ENCODE measurements at regions not wholly inside any gene's neighbourhood (a gene's known extent, or its start where the extent isn't known, plus 50 kb on each side); places are given as distances from the start of the nearest gene placed in this dataset.

DNA sequence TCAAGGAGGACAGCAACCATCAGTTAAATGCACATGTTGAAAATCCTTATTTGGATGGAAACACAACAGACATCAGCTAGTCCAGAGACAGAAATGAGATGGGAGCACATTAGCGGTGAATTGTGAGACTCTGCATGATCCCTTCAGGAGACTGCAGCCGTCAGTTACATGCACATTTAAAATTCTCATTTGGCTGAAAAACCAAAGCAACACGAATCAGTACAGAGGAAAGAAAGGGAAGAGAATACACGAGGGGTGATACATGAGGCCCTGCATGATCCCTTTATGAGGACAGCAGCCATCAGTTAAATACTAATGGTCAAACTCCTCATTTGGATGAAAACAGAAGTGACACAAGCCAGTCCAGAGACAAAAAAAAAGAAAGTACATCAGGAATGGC, 123.4 kb downstream of the PTPRS start:
- TF ChIP-seq POLR2AphosphoS5 (IDR thresholded peaks at IDR 0.05; ENCODE audit: low read depth) (no peak), SPI1 (IDR thresholded peaks at IDR 0.05; ENCODE audit: borderline replicate concordance, low read depth) (no peak), GABPA (IDR thresholded peaks at IDR 0.05; ENCODE audit: low read depth) (no peak)
- TF ChIP-seq, protein P1, sequence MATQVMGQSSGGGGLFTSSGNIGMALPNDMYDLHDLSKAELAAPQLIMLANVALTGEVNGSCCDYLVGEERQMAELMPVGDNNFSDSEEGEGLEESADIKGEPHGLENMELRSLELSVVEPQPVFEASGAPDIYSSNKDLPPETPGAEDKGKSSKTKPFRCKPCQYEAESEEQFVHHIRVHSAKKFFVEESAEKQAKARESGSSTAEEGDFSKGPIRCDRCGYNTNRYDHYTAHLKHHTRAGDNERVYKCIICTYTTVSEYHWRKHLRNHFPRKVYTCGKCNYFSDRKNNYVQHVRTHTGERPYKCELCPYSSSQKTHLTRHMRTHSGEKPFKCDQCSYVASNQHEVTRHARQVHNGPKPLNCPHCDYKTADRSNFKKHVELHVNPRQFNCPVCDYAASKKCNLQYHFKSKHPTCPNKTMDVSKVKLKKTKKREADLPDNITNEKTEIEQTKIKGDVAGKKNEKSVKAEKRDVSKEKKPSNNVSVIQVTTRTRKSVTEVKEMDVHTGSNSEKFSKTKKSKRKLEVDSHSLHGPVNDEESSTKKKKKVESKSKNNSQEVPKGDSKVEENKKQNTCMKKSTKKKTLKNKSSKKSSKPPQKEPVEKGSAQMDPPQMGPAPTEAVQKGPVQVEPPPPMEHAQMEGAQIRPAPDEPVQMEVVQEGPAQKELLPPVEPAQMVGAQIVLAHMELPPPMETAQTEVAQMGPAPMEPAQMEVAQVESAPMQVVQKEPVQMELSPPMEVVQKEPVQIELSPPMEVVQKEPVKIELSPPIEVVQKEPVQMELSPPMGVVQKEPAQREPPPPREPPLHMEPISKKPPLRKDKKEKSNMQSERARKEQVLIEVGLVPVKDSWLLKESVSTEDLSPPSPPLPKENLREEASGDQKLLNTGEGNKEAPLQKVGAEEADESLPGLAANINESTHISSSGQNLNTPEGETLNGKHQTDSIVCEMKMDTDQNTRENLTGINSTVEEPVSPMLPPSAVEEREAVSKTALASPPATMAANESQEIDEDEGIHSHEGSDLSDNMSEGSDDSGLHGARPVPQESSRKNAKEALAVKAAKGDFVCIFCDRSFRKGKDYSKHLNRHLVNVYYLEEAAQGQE (IDR thresholded peaks at IDR 0.05; ENCODE audit: insufficient replicate concordance, low read depth) = no peak
- TF ChIP-seq, protein P2, sequence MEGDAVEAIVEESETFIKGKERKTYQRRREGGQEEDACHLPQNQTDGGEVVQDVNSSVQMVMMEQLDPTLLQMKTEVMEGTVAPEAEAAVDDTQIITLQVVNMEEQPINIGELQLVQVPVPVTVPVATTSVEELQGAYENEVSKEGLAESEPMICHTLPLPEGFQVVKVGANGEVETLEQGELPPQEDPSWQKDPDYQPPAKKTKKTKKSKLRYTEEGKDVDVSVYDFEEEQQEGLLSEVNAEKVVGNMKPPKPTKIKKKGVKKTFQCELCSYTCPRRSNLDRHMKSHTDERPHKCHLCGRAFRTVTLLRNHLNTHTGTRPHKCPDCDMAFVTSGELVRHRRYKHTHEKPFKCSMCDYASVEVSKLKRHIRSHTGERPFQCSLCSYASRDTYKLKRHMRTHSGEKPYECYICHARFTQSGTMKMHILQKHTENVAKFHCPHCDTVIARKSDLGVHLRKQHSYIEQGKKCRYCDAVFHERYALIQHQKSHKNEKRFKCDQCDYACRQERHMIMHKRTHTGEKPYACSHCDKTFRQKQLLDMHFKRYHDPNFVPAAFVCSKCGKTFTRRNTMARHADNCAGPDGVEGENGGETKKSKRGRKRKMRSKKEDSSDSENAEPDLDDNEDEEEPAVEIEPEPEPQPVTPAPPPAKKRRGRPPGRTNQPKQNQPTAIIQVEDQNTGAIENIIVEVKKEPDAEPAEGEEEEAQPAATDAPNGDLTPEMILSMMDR (IDR thresholded peaks at IDR 0.05; ENCODE audit: insufficient read depth, low read length) = no peak
- H3K27ac ChIP-seq (replicated peaks) = no peak overlapping the region
- H3K27me3 ChIP-seq (ENCODE audit: insufficient read depth, poor library complexity, severe bottlenecking) = no peaks in the 10 kb centered on the region
- DNase-seq (ENCODE audit: low read depth in 1 of 2, low spot score in 1 of 2) = no peak
- H3K4me3 ChIP-seq (replicated peaks; ENCODE audit: insufficient read depth, low read length) = no peak overlapping the region

DNA sequence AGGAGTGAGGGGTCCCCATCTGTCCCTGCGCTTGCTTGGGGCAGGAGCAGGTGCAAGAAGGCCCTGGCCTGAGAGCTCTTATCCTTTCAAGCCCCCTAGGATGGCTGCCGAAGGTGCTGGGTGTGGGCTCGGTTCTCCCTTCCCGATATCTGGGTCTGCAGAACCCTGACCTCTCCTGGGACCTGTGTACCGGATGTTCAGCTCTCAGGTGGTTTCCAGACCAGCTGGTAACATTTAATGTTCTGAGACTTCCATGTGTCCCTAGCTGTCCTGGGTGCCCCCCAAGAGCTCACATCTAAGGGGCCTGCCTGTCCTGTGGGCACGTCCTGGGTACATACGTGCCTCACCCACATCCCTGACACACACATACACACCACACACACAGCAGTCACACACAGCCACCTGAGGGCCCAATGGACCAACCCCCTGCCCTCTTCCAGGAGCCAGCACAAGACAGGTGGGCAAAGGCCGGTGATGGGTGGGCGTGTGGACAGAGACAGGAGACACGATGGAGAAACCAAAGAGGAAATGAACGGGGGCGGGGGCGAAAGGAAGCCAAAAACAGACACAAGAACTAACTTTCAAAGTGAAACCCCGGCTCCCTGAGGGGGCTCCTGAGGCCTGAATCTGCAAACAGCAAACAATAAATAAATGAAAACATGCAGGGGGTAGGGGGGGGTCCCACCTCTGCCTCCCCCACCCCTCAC, 124.3 kb downstream of the PTPRS start:
- TF ChIP-seq, protein P2 (IDR thresholded peaks at IDR 0.05; ENCODE audit: insufficient read depth, low read length) = no peak
- TF ChIP-seq, protein P1 (IDR thresholded peaks at IDR 0.05; ENCODE audit: insufficient replicate concordance, low read depth) = no peak
- no peak for TF ChIP-seq POLR2AphosphoS5 (IDR thresholded peaks at IDR 0.05; ENCODE audit: low read depth)
- TF ChIP-seq SPI1 (IDR thresholded peaks at IDR 0.05; ENCODE audit: borderline replicate concordance, low read depth) = no peak
- no peak for TF ChIP-seq GABPA (IDR thresholded peaks at IDR 0.05; ENCODE audit: low read depth)
- no peak overlapping the region for H3K4me3 ChIP-seq (replicated peaks; ENCODE audit: insufficient read depth, low read length)
- no peaks in the 10 kb centered on the region for H3K27me3 ChIP-seq (ENCODE audit: insufficient read depth, poor library complexity, severe bottlenecking)
- no peak overlapping the region for H3K27ac ChIP-seq (replicated peaks)
- no peak for DNase-seq (ENCODE audit: low read depth in 1 of 2, low spot score in 1 of 2)

DNA sequence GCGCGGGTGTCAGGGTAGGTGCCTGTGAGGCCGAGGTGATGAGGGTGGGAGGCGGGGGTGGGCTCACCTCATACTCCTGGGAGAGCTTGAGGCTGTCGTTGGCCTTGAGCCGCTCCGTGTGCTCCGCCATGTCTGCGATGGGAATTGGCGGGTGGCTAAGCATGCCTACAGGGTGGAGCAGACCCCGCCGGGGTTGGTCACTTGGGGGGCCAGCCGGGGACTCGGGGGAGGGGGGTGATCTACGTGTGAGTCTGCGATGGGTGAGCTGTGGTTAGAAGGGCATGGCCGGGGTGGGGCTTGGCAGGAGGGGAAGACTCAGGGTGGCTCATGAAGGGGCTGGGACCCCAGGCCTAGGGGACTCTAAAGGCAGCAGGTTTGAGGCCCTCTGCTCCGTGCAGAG, 125.2 kb downstream of the PTPRS start:
- no peak for TF ChIP-seq POLR2AphosphoS5 (IDR thresholded peaks at IDR 0.05; ENCODE audit: low read depth)
- TF ChIP-seq, protein P1 (IDR thresholded peaks at IDR 0.05; ENCODE audit: insufficient replicate concordance, low read depth) = no peak
- TF ChIP-seq, protein P2 (IDR thresholded peaks at IDR 0.05; ENCODE audit: insufficient read depth, low read length) = no peak
- no peak for TF ChIP-seq GABPA (IDR thresholded peaks at IDR 0.05; ENCODE audit: low read depth)
- TF ChIP-seq SPI1 (IDR thresholded peaks at IDR 0.05; ENCODE audit: borderline replicate concordance, low read depth) = no peak
- no peak overlapping the region for H3K4me3 ChIP-seq (replicated peaks; ENCODE audit: insufficient read depth, low read length)
- DNase-seq (ENCODE audit: low read depth in 1 of 2, low spot score in 1 of 2) = no peak
- H3K27ac ChIP-seq (replicated peaks) = no peak overlapping the region
- no peaks in the 10 kb centered on the region for H3K27me3 ChIP-seq (ENCODE audit: insufficient read depth, poor library complexity, severe bottlenecking)
